Activated CD8-positive, alpha-beta T cell treated with anti-CD3 and anti-CD28 coated beads for 36 hours (primary cell): ENCODE measurements at regions not wholly inside any gene's neighbourhood (a gene's known extent, or its start where the extent isn't known, plus 50 kb on each side); places are given as distances from the start of the nearest gene placed in this dataset.
A peak's percentile ranks its signal among the peaks of the same experiment; 100 is the strongest.

Experiments used
- ATAC-seq: fragments of 200-7000 bp; cut with Tn5 transposase; one replicate; pipeline ENCODE4 v1.10.0; 2021; ENCODE audit warnings: mild to moderate bottlenecking, moderate library complexity
- CTCF ChIA-PET: fragments of 350-600 bp; sonication (Branson Sonifier 250); formaldehyde crosslinking; loops from one replicate; lab custom pipeline; 2021; ENCODE audit warnings: antibody characterized with exemption; lab: Charles Lee
- POLR2A ChIA-PET: fragments of 350-600 bp; sonication (Branson Sonifier 250); formaldehyde crosslinking; loops from one replicate; lab custom pipeline; 2021; ENCODE audit warnings: antibody characterized with exemption; lab: Charles Lee
- DNase-seq: peaks from one replicate; pipeline ENCODE4 v3.0.0-alpha.2; 2020
- H3K27ac Mint-ChIP-seq: one replicate; pipeline ENCODE4 v1.8.0; 2021; ENCODE audit warnings: mild to moderate bottlenecking, mixed read lengths
- H3K27me3 Mint-ChIP-seq: one replicate; pipeline ENCODE4 v1.8.0; 2021; ENCODE audit warnings: mixed read lengths
- H3K36me3 Mint-ChIP-seq: one replicate; pipeline ENCODE4 v1.8.0; 2021; ENCODE audit warnings: low read depth, mixed read lengths
- H3K4me1 Mint-ChIP-seq: one replicate; pipeline ENCODE4 v1.8.0; 2021; ENCODE audit warnings: low read depth, mixed read lengths
- H3K4me3 Mint-ChIP-seq: one replicate; pipeline ENCODE4 v1.8.0; 2021; ENCODE audit warnings: mild to moderate bottlenecking, moderate library complexity, mixed read lengths
- H3K9me3 Mint-ChIP-seq: one replicate; pipeline ENCODE4 v1.8.0; 2021; ENCODE audit warnings: mixed read lengths
- intact Hi-C: fragments of 100-400 bp; cut with micrococcal nuclease; formaldehyde crosslinking; loops from one replicate; pipeline ENCODE4 v1.10.0; 2022
- TF ChIP-seq, protein P1 (sequence below): fragments of 200-600 bp; IDR thresholded peaks from one replicate; pipeline ENCODE4 v1.8.0; 2022; ENCODE audit warnings: antibody characterized with exemption, mild to moderate bottlenecking

DNA sequence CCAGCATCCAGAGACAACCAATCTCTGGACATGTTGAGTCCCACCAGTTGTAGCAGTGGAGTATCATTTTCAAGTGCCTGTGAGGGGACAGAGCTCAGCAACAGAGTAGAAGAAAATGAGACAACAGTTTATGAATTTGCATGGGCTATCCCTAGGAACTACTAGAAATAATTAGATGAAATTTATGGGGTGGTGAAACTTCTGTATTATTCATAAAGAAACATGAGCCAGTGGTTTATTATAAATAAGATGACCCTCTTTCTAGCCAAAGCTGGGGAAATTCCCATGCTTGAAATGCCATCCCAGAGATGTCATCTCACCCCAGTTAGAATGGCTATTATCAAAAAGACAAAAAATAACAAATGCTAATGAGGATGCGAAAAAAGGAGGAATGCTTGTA is 55.1 kb upstream of the ITGB8 start:
- ChIA-PET CTCF (no interaction called here), POLR2A (no interaction called here)

DNA sequence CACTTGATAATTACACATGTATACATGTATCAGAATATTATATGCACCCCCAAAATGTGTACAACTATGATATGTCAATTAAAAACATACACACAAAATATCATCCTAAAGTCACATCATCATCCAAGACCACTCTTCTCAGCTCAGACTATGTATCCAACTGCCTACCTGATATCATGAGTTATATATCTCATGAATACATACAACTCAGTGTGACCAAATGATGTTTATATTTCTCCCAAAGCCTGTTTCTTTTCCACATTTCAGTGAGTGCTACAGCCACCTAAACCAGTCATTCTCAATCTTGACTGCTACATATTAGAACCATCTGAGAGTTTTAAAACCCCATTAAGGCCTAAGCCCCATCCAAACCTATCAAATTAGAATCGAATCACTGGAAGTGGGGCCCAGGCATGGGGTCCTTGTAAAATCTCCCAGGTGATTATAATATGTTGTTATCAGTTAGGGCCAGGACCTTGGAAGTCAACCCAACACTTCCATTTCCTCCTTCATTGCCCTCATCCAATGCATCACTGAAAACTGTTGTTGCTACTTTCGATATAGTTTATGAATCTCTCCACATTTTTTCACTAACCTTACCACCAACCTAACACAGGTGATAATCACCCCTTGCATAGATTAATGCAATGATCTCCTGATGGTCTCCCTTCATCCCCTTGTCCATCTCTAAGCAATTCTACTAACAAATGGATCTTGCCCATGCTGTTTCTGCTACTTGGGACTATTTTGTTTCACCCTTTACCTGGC is 53.8 kb upstream of the ITGB8 start:
- ATAC-seq (peak; percentile 46), DNase-seq (peak; percentile 9)
- intact Hi-C loops, result no loop called here
- no peaks in the 10 kb centered on the region for H3K4me1 Mint-ChIP-seq
- no peaks in the 10 kb centered on the region for H3K9me3 Mint-ChIP-seq
- H3K4me3 Mint-ChIP-seq, result no peak overlapping the region
- no peak overlapping the region for H3K27ac Mint-ChIP-seq
- ChIA-PET POLR2A (no interaction called here), CTCF (no interaction called here)
- TF ChIP-seq, protein P1, sequence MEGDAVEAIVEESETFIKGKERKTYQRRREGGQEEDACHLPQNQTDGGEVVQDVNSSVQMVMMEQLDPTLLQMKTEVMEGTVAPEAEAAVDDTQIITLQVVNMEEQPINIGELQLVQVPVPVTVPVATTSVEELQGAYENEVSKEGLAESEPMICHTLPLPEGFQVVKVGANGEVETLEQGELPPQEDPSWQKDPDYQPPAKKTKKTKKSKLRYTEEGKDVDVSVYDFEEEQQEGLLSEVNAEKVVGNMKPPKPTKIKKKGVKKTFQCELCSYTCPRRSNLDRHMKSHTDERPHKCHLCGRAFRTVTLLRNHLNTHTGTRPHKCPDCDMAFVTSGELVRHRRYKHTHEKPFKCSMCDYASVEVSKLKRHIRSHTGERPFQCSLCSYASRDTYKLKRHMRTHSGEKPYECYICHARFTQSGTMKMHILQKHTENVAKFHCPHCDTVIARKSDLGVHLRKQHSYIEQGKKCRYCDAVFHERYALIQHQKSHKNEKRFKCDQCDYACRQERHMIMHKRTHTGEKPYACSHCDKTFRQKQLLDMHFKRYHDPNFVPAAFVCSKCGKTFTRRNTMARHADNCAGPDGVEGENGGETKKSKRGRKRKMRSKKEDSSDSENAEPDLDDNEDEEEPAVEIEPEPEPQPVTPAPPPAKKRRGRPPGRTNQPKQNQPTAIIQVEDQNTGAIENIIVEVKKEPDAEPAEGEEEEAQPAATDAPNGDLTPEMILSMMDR, result no peak
- no peaks in the 10 kb centered on the region for H3K36me3 Mint-ChIP-seq
- H3K27me3 Mint-ChIP-seq, result no peaks in the 10 kb centered on the region

More for the DNA sequence above, 55.1 kb upstream of the ITGB8 start:
- no peaks in the 10 kb centered on the region for H3K27me3 Mint-ChIP-seq
- no peaks in the 10 kb centered on the region for H3K4me1 Mint-ChIP-seq
- no peaks in the 10 kb centered on the region for H3K9me3 Mint-ChIP-seq
- H3K27ac Mint-ChIP-seq, result no peak overlapping the region
- no peak overlapping the region for H3K4me3 Mint-ChIP-seq
- intact Hi-C loops, result no loop called here
- TF ChIP-seq, protein P1, result no peak
- H3K36me3 Mint-ChIP-seq, result no peaks in the 10 kb centered on the region
- no peak for DNase-seq
- ATAC-seq, result no peak

DNA sequence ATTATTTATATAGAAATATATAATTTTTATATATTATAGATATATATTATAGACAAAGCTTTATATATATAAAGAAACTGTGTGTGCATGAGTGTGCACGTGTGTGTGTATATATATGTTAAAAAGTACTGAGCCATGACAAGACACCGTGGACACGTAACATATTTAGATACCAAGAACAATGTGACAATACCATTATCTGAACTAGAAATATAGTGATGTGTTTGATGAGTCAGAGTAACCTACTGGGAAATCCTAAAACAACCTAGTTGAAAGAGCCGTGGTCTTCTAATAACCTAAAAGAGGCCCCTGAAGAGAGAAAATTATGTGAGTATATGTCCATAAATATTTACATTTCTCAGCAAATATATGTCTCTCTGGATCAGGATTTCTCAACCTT is 50.7 kb upstream of the ITGB8 start:
- TF ChIP-seq, protein P1, result no peak
- no peak for DNase-seq
- Mint-ChIP-seq H3K9me3 (no peaks in the 10 kb centered on the region), H3K36me3 (no peaks in the 10 kb centered on the region), H3K4me3 (no peak overlapping the region), H3K27ac (no peak overlapping the region), H3K4me1 (no peaks in the 10 kb centered on the region), H3K27me3 (no peaks in the 10 kb centered on the region)
- CTCF ChIA-PET, result no interaction called here
- intact Hi-C loops, result no loop called here
- POLR2A ChIA-PET, result no interaction called here
- ATAC-seq, result peak; percentile 38

DNA sequence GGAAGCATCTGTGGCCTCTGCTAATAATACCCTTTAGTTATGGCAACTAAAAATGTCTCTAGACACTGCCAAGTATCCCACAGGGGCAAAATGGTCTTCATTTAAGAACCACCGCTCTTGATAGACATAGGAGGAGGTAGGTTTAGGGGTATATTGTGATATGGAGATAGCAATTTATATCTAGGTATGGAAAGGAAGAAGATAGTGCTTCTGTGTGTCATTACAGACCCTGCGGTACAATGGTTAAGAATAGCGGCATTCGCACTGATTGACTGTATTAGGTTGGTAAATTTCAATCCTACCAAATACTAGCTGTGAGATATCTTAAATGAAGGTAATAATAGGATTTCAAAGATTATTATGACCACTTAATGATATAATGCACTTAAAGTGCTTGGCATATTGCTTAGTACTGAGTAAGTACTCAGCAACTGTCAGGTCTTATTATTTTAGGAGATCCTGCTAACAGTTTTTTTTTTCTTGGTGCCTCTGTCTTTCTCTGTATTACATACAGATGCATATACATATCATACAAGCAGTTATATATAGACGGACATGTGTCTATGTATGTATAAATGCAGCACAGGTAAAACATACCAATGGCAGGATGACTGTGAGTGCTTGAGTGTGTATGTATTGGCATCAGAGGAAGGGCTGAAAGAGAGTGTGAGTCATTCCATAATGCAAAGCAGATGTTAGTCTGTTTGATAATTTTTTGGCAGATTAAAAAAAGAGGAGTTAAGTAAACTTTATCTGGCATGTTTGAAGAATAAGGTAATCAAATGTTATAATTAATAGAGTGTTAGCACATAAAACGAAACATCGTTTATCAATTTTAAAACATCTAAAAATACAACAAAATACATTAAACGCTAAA is 50.0 kb upstream of the ITGB8 start:
- DNase-seq, result no peak
- H3K4me3 Mint-ChIP-seq, result no peak overlapping the region
- no peaks in the 10 kb centered on the region for H3K4me1 Mint-ChIP-seq
- intact Hi-C loops, result no loop called here
- H3K36me3 Mint-ChIP-seq, result no peaks in the 10 kb centered on the region
- H3K27ac Mint-ChIP-seq, result no peak overlapping the region
- no peaks in the 10 kb centered on the region for H3K27me3 Mint-ChIP-seq
- ATAC-seq, result peak; percentile 51
- TF ChIP-seq, protein P1, result no peak
- no peaks in the 10 kb centered on the region for H3K9me3 Mint-ChIP-seq
- ChIA-PET CTCF (no interaction called here), POLR2A (interaction anchor here (0.7 kb wide), 1 partner anchor 506 kb away, joined by 3 read pairs; the partner anchor contains the start of gene SP8)
